H9 (cell line): ENCODE measurements at regions not wholly inside any gene's neighbourhood (a gene's known extent, or its start where the extent isn't known, plus 50 kb on each side); places are given as distances from the start of the nearest gene placed in this dataset.

Experiments
- DNase-seq: peaks from one replicate; pipeline ENCODE4 v3.0.0-alpha.2; 2017
- H2AFZ ChIP-seq: one replicate; pipeline ENCODE4 v1.6.1; 2013; ENCODE audit warnings: mild to moderate bottlenecking, low read length, control low read depth, moderate library complexity
- H2AK5ac ChIP-seq: 2 replicates; pipeline ENCODE4 v1.6.1; 2013; ENCODE audit warnings: low read length, control low read depth, mixed read lengths; ENCODE audit not compliant: insufficient read length
- H2BK120ac ChIP-seq: one replicate; pipeline ENCODE4 v1.6.1; 2013; ENCODE audit warnings: low read depth, mild to moderate bottlenecking, low read length, control low read depth, inconsistent platforms; ENCODE audit not compliant: poor library complexity, severe bottlenecking
- H2BK12ac ChIP-seq: 2 replicates; pipeline ENCODE4 v1.6.1; 2013; ENCODE audit warnings: low read length, control low read depth, mixed read lengths, low read depth; ENCODE audit not compliant: insufficient read length
- H2BK15ac ChIP-seq: 2 replicates; pipeline ENCODE4 v1.6.1; 2013; ENCODE audit warnings: low read depth, low read length, control low read depth
- H2BK20ac ChIP-seq: one replicate; pipeline ENCODE4 v1.6.1; 2013; ENCODE audit warnings: low read depth, mild to moderate bottlenecking, low read length, control low read depth, inconsistent platforms; ENCODE audit not compliant: poor library complexity, severe bottlenecking
- H2BK5ac ChIP-seq: 2 replicates; pipeline ENCODE4 v1.6.1; 2013; ENCODE audit warnings: low read length, control low read depth, mixed read lengths; ENCODE audit not compliant: insufficient read length
- H3K14ac ChIP-seq: 2 replicates; pipeline ENCODE4 v1.6.1; 2013; ENCODE audit warnings: low read length, control low read depth; ENCODE audit not compliant: insufficient read depth
- H3K18ac ChIP-seq: 2 replicates; pipeline ENCODE4 v1.6.1; 2013; ENCODE audit warnings: low read depth, mild to moderate bottlenecking, mixed read lengths, low read length, control low read depth; ENCODE audit not compliant: insufficient read length
- H3K23ac ChIP-seq: 2 replicates; pipeline ENCODE4 v1.6.1; 2013; ENCODE audit warnings: low read length, control low read depth, mixed read lengths, low read depth; ENCODE audit not compliant: insufficient read length
- H3K23me2 ChIP-seq: 2 replicates; pipeline ENCODE4 v1.6.1; 2013; ENCODE audit warnings: low read depth, mild to moderate bottlenecking, mixed read lengths, low read length, control low read depth; ENCODE audit not compliant: insufficient read length, poor library complexity, severe bottlenecking
- H3K27ac ChIP-seq: 2 replicates; pipeline ENCODE4 v1.5.1; 2013; ENCODE audit warnings: low read length, control low read depth, mixed read lengths, low read depth; ENCODE audit not compliant: insufficient read length
- H3K27me3 ChIP-seq: 2 replicates; pipeline ENCODE4 v1.6.1; 2013; ENCODE audit warnings: low read length, control low read depth, inconsistent platforms; ENCODE audit not compliant: insufficient read depth
- H3K4ac ChIP-seq: 2 replicates; pipeline ENCODE4 v1.6.1; 2013; ENCODE audit warnings: low read depth, mild to moderate bottlenecking, control low read depth, inconsistent platforms, low read length, moderate library complexity
- H3K4me1 ChIP-seq: 2 replicates; pipeline ENCODE4 v1.6.1; 2013; ENCODE audit warnings: low read length, control low read depth, inconsistent platforms; ENCODE audit not compliant: insufficient read depth
- H3K4me2 ChIP-seq: 2 replicates; pipeline ENCODE4 v1.6.1; 2013; ENCODE audit warnings: low read length, control low read depth, mixed read lengths; ENCODE audit not compliant: insufficient read length, insufficient read depth
- H3K56ac ChIP-seq: 2 replicates; pipeline ENCODE4 v1.6.1; 2013; ENCODE audit warnings: low read depth, mild to moderate bottlenecking, mixed read lengths, low read length, control low read depth; ENCODE audit not compliant: insufficient read length
- H3K79me1 ChIP-seq: 2 replicates; pipeline ENCODE4 v1.6.1; 2013; ENCODE audit warnings: low read depth, mild to moderate bottlenecking, moderate library complexity, low read length, control low read depth, inconsistent platforms; ENCODE audit not compliant: insufficient read depth, poor library complexity, severe bottlenecking
- H3K79me2 ChIP-seq: 2 replicates; pipeline ENCODE4 v1.6.1; 2013; ENCODE audit warnings: low read length, control low read depth, inconsistent platforms; ENCODE audit not compliant: insufficient read depth
- H3K9ac ChIP-seq: 2 replicates; pipeline ENCODE4 v1.6.1; 2013; ENCODE audit warnings: low read length, control low read depth, mixed read lengths; ENCODE audit not compliant: insufficient read length; ENCODE audit errors: extremely low read depth
- H3K9me3 ChIP-seq: one replicate; pipeline ENCODE4 v1.6.1; 2013; ENCODE audit warnings: low read depth, low read length, inconsistent platforms; ENCODE audit not compliant: control insufficient read depth
- H3T11ph ChIP-seq: one replicate; pipeline ENCODE4 v1.6.1; 2013; ENCODE audit warnings: mild to moderate bottlenecking, low read length, control low read depth, inconsistent platforms
- H4K20me1 ChIP-seq: one replicate; pipeline ENCODE4 v1.6.1; 2013; ENCODE audit not compliant: control insufficient read depth, insufficient read length, insufficient read depth
- H4K5ac ChIP-seq: 2 replicates; pipeline ENCODE4 v1.6.1; 2013; ENCODE audit warnings: low read depth, mild to moderate bottlenecking, mixed read lengths, low read length, control low read depth; ENCODE audit not compliant: insufficient read length
- H4K8ac ChIP-seq: replicated peaks from 2 replicates; pipeline ENCODE4 v1.6.1; 2013; ENCODE audit warnings: low read length, control low read depth, mixed read lengths, low read depth; ENCODE audit not compliant: insufficient read length
- H4K91ac ChIP-seq: 2 replicates; pipeline ENCODE4 v1.6.1; 2013; ENCODE audit warnings: low read depth, mild to moderate bottlenecking, moderate library complexity, mixed read lengths, low read length, control low read depth; ENCODE audit not compliant: insufficient read length
- H3K27ac Mint-ChIP-seq, 3 experiments: 2 replicates in 2 of 3; 3 replicates in 1 of 3; pipeline ENCODE4 v1.8.0; 2020 to 2021; ENCODE audit warnings: mixed read lengths in 3 of 3, mild to moderate bottlenecking in 1 of 3, moderate library complexity in 1 of 3
- H3K27me3 Mint-ChIP-seq: 2 replicates; pipeline ENCODE4 v1.8.0; 2021; ENCODE audit warnings: low read depth, mild to moderate bottlenecking, moderate library complexity, mixed read lengths
- H3K36me3 Mint-ChIP-seq, 3 experiments: 2 replicates in 2 of 3; 3 replicates in 1 of 3; pipeline ENCODE4 v1.8.0; 2020 to 2021; ENCODE audit warnings: low read depth in 3 of 3, mixed read lengths in 3 of 3; ENCODE audit not compliant: insufficient read depth in 1 of 3
- H3K4me1 Mint-ChIP-seq, 2 experiments: 2 replicates each; pipeline ENCODE4 v1.8.0; 2020; ENCODE audit warnings: mixed read lengths in 2 of 2
- H3K4me3 Mint-ChIP-seq, 2 experiments: 2 replicates in 1 of 2; 3 replicates in 1 of 2; pipeline ENCODE4 v1.8.0; 2020 to 2021; ENCODE audit warnings: mild to moderate bottlenecking in 2 of 2, mixed read lengths in 2 of 2, moderate library complexity in 1 of 2
- H3K9me3 Mint-ChIP-seq, 2 experiments: 2 replicates in 1 of 2; 3 replicates in 1 of 2; pipeline ENCODE4 v1.8.0; 2020; ENCODE audit warnings: mild to moderate bottlenecking in 2 of 2, mixed read lengths in 2 of 2, moderate library complexity in 1 of 2
- WGBS: extraction: QIAGEN DNeasy Blood & Tissue Kit; methylation state at CpG from one replicate; pipeline ENCODE4 v1.1.7; 2013; ENCODE audit warnings: missing lambda C conversion rate, low lambda C conversion rate, mixed read lengths; ENCODE audit not compliant: insufficient read length; ENCODE audit errors: extremely low coverage; 5-methylcytosine and 5-hydroxymethylcytosine counted together
- TF ChIP-seq, protein P1 (sequence below): fragments of 200-600 bp; sonication (generic); conservative IDR thresholded peaks from 3 replicates; pipeline ENCODE4 v1.8.0; 2021; ENCODE audit warnings: antibody characterized with exemption, mild to moderate bottlenecking

DNA sequence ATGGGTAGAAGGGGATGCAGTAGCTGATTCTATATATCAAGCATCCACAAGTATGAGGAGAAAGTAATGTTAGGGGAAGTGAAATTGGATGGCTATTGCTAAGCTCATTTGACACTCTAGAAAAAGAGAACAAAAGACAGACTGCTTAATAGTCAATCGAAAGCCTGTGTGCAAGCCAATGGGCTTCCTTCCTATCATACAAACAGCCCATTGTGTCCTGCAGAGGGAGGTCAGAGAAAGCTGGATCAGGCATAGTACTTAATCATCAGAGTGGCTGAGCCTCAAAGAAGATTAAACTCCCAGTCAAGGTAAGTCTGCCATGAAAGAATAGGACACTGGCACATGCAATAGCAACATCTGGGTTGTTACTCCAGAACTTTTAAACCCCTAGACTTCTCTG lies 50.9 kb upstream of the PGR start:
- H3K79me1 ChIP-seq, result no peaks in the 10 kb centered on the region
- DNase-seq, result no peak
- H2BK5ac ChIP-seq, result no peak overlapping the region
- H3K27ac ChIP-seq, result no peak overlapping the region
- no peak overlapping the region for H2BK120ac ChIP-seq
- no peaks in the 10 kb centered on the region for H3K9me3 ChIP-seq
- no peak overlapping the region for H3K56ac ChIP-seq
- no peak overlapping the region for H3K4me3 Mint-ChIP-seq
- no CpG with 5 or more reads among the region's 1 CpG for WGBS
- no peak overlapping the region for H4K8ac ChIP-seq
- no peak overlapping the region for H3K9ac ChIP-seq
- H4K5ac ChIP-seq, result no peak overlapping the region
- no peak overlapping the region for H2AK5ac ChIP-seq
- no peaks in the 10 kb centered on the region for H4K20me1 ChIP-seq
- no peak overlapping the region for H4K91ac ChIP-seq
- H2BK12ac ChIP-seq, result no peak overlapping the region
- H3K23ac ChIP-seq, result no peak overlapping the region
- no peak overlapping the region for H2AFZ ChIP-seq
- no peaks in the 10 kb centered on the region; a peak in 1 of 5 replicates for H3K9me3 Mint-ChIP-seq
- H3K4ac ChIP-seq, result no peak overlapping the region
- no peaks in the 10 kb centered on the region for H3K36me3 Mint-ChIP-seq
- H3K4me1 ChIP-seq, result no peaks in the 10 kb centered on the region
- H2BK20ac ChIP-seq, result no peak overlapping the region
- no peaks in the 10 kb centered on the region for H3K79me2 ChIP-seq
- H3K4me2 ChIP-seq, result no peak overlapping the region
- H3T11ph ChIP-seq, result no peak overlapping the region
- TF ChIP-seq, protein P1, sequence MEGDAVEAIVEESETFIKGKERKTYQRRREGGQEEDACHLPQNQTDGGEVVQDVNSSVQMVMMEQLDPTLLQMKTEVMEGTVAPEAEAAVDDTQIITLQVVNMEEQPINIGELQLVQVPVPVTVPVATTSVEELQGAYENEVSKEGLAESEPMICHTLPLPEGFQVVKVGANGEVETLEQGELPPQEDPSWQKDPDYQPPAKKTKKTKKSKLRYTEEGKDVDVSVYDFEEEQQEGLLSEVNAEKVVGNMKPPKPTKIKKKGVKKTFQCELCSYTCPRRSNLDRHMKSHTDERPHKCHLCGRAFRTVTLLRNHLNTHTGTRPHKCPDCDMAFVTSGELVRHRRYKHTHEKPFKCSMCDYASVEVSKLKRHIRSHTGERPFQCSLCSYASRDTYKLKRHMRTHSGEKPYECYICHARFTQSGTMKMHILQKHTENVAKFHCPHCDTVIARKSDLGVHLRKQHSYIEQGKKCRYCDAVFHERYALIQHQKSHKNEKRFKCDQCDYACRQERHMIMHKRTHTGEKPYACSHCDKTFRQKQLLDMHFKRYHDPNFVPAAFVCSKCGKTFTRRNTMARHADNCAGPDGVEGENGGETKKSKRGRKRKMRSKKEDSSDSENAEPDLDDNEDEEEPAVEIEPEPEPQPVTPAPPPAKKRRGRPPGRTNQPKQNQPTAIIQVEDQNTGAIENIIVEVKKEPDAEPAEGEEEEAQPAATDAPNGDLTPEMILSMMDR, result no peak
- H3K27me3 ChIP-seq, result no peaks in the 10 kb centered on the region
- H3K18ac ChIP-seq, result no peak overlapping the region
- no peaks in the 10 kb centered on the region for H3K27me3 Mint-ChIP-seq
- H3K4me1 Mint-ChIP-seq, result no peaks in the 10 kb centered on the region
- no peak overlapping the region for H3K27ac Mint-ChIP-seq
- H3K23me2 ChIP-seq, result no peaks in the 10 kb centered on the region
- no peak overlapping the region for H2BK15ac ChIP-seq
- no peak overlapping the region for H3K14ac ChIP-seq
